ENCODE measurements at regions not wholly inside any gene's neighbourhood (a gene's known extent, or its start where the extent isn't known, plus 50 kb on each side); places are given as distances from the start of the nearest gene placed in this dataset.

GRCh38 chr4:30840571-30840970 lies 120.4 kb downstream of the PCDH7 start:
- no peak for TF ChIP-seq CTCF (IDR thresholded peaks at IDR 0.05)
- TF ChIP-seq POLR2A (IDR thresholded peaks at IDR 0.05), result no peak
